SK-N-SH treated with all-trans-retinoic acid at 6 μM for 48 hours (cell line): ENCODE measurements at regions not wholly inside any gene's neighbourhood (a gene's known extent, or its start where the extent isn't known, plus 50 kb on each side); places are given as distances from the start of the nearest gene placed in this dataset.
"Not testable (repeated sequence)": the region's sequence is repeated elsewhere in the genome, so short reads cannot be mapped to it uniquely, and the experiment has no call there.

Experiments
- ATAC-seq: fragments of 200-7000 bp; cut with Tn5 transposase; 3 replicates; pipeline ENCODE4 v1.9.1; 2020; ENCODE audit warnings: mild to moderate bottlenecking, moderate library complexity
- ARNTL ChIP-seq: fragments of 450-650 bp; formaldehyde crosslinking; IDR thresholded peaks from 2 replicates; pipeline ENCODE4 v1.5.0; 2020; ENCODE audit warnings: low read depth, mild to moderate bottlenecking, moderate library complexity, borderline replicate concordance
- BACH2 ChIP-seq: fragments of 250-450 bp; sonication (Bioruptor Pico); IDR thresholded peaks from 2 replicates; pipeline ENCODE4 v1.9.0; 2021; ENCODE audit warnings: mild to moderate bottlenecking, borderline replicate concordance
- CSDC2 ChIP-seq: fragments of 250-450 bp; sonication (Bioruptor Pico); IDR thresholded peaks from 2 replicates; pipeline ENCODE4 v1.5.0; 2020; ENCODE audit warnings: mild to moderate bottlenecking, moderate library complexity
- ESRRG ChIP-seq: fragments of 250-450 bp; sonication (Bioruptor Pico); IDR thresholded peaks from 2 replicates; pipeline ENCODE4 v1.6.1; 2021; ENCODE audit warnings: mild to moderate bottlenecking
- GLIS3 ChIP-seq: fragments of 250-450 bp; sonication (Bioruptor Pico); IDR thresholded peaks from 2 replicates; pipeline ENCODE4 v1.5.0; 2020; ENCODE audit warnings: mild to moderate bottlenecking, moderate library complexity
- OSR1 ChIP-seq: fragments of 250-450 bp; sonication (Bioruptor Pico); IDR thresholded peaks from 2 replicates; pipeline ENCODE4 v1.8.0; 2022; ENCODE audit warnings: moderate library complexity, mild to moderate bottlenecking, inconsistent platforms
- PPARA ChIP-seq: fragments of 250-450 bp; sonication (Bioruptor Pico); IDR thresholded peaks from 2 replicates; pipeline ENCODE4 v1.5.0; 2020; ENCODE audit warnings: mild to moderate bottlenecking, borderline replicate concordance
- RARB ChIP-seq: fragments of 250-450 bp; sonication (Bioruptor Pico); IDR thresholded peaks from 2 replicates; pipeline ENCODE4 v1.8.0; 2021; ENCODE audit warnings: mild to moderate bottlenecking, moderate library complexity
- TCF4 ChIP-seq: fragments of 250-450 bp; sonication (Bioruptor Pico); IDR thresholded peaks from 2 replicates; pipeline ENCODE4 v1.8.0; 2021; ENCODE audit warnings: mild to moderate bottlenecking, moderate library complexity, borderline replicate concordance
- TOX ChIP-seq: fragments of 250-450 bp; sonication (Bioruptor Pico); IDR thresholded peaks from 2 replicates; pipeline ENCODE4 v1.8.0; 2021; ENCODE audit warnings: mild to moderate bottlenecking, moderate library complexity, borderline replicate concordance
- ZFP3 ChIP-seq: fragments of 250-450 bp; sonication (Bioruptor Pico); IDR thresholded peaks from 2 replicates; pipeline ENCODE4 v1.5.0; 2020; ENCODE audit warnings: mild to moderate bottlenecking, moderate library complexity
- ZFP30 ChIP-seq: fragments of 450-650 bp; formaldehyde crosslinking; IDR thresholded peaks from 2 replicates; pipeline ENCODE4 v1.5.0; 2022; ENCODE audit warnings: mild to moderate bottlenecking, moderate library complexity
- ZNF565 ChIP-seq: fragments of 450-650 bp; formaldehyde crosslinking; conservative IDR thresholded peaks from 2 replicates; pipeline ENCODE4 v1.5.0; 2020; ENCODE audit warnings: low read depth, mild to moderate bottlenecking, moderate library complexity
- ZNF70 ChIP-seq: fragments of 450-650 bp; formaldehyde crosslinking; IDR thresholded peaks from 2 replicates; pipeline ENCODE4 v1.5.0; 2020; ENCODE audit warnings: mild to moderate bottlenecking, moderate library complexity
- TF ChIP-seq, protein P1 (sequence below): fragments of 250-450 bp; sonication (Bioruptor Pico); IDR thresholded peaks from 2 replicates; pipeline ENCODE4 v1.5.0; 2020; ENCODE audit warnings: mild to moderate bottlenecking, moderate library complexity
- TF ChIP-seq, protein P2 (sequence below): fragments of 250-450 bp; sonication (Bioruptor Pico); IDR thresholded peaks from 2 replicates; pipeline ENCODE4 v1.5.1; 2020; ENCODE audit warnings: low read depth, mild to moderate bottlenecking, moderate library complexity
- TF ChIP-seq, protein P3 (sequence below): fragments of 250-450 bp; sonication (Bioruptor Pico); IDR thresholded peaks from 2 replicates; pipeline ENCODE4 v1.8.0; 2021; ENCODE audit warnings: low read depth, mild to moderate bottlenecking, moderate library complexity, borderline replicate concordance
- TF ChIP-seq, protein P4 (sequence below): fragments of 250-450 bp; sonication (Bioruptor Pico); IDR thresholded peaks from 2 replicates; pipeline ENCODE4 v1.8.0; 2020; ENCODE audit warnings: mild to moderate bottlenecking, moderate library complexity, borderline replicate concordance

DNA sequence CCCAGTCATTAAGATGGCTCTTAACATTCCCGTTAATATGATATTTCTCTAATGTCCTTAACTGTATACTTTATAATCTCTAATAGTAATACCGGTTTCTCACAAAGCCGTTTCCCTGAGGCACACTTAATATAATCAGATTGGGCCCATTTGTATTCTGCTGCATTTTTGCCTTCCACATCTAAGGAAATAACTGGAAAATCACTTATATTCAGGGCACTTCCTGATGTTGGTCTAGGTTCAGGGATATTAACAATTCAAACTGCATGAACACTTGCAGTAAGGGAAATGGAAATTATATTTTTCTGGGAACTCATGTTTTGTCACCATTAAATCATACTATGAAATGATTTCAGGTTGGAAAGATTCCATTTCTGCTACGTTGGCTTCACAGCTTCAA lies 119.8 kb downstream of the TPR start:
- no peak for ATAC-seq
- TF ChIP-seq RARB (CRISPR knock-in tag) (no peak), ZFP30 (CRISPR knock-in tag) (no peak), ZNF70 (no peak), CSDC2 (CRISPR knock-in tag) (no peak), PPARA (CRISPR knock-in tag) (no peak), GLIS3 (CRISPR knock-in tag) (no peak), ZFP3 (CRISPR knock-in tag) (no peak), TCF4 (CRISPR knock-in tag) (no peak), ZNF565 (CRISPR knock-in tag) (no peak), TOX (CRISPR knock-in tag) (no peak), BACH2 (CRISPR knock-in tag) (no peak), OSR1 (CRISPR knock-in tag) (no peak), ESRRG (CRISPR knock-in tag) (no peak)
- TF ChIP-seq, protein P1, sequence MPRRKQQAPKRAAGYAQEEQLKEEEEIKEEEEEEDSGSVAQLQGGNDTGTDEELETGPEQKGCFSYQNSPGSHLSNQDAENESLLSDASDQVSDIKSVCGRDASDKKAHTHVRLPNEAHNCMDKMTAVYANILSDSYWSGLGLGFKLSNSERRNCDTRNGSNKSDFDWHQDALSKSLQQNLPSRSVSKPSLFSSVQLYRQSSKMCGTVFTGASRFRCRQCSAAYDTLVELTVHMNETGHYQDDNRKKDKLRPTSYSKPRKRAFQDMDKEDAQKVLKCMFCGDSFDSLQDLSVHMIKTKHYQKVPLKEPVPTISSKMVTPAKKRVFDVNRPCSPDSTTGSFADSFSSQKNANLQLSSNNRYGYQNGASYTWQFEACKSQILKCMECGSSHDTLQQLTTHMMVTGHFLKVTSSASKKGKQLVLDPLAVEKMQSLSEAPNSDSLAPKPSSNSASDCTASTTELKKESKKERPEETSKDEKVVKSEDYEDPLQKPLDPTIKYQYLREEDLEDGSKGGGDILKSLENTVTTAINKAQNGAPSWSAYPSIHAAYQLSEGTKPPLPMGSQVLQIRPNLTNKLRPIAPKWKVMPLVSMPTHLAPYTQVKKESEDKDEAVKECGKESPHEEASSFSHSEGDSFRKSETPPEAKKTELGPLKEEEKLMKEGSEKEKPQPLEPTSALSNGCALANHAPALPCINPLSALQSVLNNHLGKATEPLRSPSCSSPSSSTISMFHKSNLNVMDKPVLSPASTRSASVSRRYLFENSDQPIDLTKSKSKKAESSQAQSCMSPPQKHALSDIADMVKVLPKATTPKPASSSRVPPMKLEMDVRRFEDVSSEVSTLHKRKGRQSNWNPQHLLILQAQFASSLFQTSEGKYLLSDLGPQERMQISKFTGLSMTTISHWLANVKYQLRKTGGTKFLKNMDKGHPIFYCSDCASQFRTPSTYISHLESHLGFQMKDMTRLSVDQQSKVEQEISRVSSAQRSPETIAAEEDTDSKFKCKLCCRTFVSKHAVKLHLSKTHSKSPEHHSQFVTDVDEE (CRISPR knock-in tag), result no peak
- TF ChIP-seq, protein P2, sequence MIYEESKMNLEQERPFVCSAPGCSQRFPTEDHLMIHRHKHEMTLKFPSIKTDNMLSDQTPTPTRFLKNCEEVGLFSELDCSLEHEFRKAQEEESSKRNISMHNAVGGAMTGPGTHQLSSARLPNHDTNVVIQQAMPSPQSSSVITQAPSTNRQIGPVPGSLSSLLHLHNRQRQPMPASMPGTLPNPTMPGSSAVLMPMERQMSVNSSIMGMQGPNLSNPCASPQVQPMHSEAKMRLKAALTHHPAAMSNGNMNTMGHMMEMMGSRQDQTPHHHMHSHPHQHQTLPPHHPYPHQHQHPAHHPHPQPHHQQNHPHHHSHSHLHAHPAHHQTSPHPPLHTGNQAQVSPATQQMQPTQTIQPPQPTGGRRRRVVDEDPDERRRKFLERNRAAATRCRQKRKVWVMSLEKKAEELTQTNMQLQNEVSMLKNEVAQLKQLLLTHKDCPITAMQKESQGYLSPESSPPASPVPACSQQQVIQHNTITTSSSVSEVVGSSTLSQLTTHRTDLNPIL (CRISPR knock-in tag), result no peak
- TF ChIP-seq, protein P3, sequence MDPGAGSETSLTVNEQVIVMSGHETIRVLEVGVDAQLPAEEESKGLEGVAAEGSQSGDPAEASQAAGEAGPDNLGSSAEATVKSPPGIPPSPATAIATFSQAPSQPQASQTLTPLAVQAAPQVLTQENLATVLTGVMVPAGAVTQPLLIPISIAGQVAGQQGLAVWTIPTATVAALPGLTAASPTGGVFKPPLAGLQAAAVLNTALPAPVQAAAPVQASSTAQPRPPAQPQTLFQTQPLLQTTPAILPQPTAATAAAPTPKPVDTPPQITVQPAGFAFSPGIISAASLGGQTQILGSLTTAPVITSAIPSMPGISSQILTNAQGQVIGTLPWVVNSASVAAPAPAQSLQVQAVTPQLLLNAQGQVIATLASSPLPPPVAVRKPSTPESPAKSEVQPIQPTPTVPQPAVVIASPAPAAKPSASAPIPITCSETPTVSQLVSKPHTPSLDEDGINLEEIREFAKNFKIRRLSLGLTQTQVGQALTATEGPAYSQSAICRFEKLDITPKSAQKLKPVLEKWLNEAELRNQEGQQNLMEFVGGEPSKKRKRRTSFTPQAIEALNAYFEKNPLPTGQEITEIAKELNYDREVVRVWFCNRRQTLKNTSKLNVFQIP, result no peak

DNA sequence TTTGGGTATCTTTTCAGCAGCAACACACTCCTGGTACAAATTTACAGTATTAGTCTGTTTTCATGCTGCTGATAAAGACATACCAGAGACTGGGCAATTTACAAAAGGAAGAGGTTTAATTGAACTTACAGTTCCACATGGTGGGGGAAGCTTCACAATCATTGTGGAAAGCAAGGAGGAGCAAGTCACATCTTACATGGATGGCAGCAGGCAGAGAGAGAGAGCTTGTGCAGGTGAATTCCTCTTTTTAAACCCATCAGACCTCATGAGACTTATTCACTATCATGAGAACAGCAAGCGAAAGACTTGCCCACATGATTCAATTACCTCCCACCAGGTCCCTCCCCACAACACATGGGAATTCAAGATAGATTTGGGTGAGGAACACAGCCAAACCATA lies 124.5 kb downstream of the TPR start:
- no peak for ATAC-seq
- TF ChIP-seq CSDC2 (CRISPR knock-in tag) (no peak), GLIS3 (CRISPR knock-in tag) (no peak), PPARA (CRISPR knock-in tag) (no peak)
- TF ChIP-seq, protein P4, sequence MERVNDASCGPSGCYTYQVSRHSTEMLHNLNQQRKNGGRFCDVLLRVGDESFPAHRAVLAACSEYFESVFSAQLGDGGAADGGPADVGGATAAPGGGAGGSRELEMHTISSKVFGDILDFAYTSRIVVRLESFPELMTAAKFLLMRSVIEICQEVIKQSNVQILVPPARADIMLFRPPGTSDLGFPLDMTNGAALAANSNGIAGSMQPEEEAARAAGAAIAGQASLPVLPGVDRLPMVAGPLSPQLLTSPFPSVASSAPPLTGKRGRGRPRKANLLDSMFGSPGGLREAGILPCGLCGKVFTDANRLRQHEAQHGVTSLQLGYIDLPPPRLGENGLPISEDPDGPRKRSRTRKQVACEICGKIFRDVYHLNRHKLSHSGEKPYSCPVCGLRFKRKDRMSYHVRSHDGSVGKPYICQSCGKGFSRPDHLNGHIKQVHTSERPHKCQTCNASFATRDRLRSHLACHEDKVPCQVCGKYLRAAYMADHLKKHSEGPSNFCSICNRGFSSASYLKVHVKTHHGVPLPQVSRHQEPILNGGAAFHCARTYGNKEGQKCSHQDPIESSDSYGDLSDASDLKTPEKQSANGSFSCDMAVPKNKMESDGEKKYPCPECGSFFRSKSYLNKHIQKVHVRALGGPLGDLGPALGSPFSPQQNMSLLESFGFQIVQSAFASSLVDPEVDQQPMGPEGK (CRISPR knock-in tag), result no peak
- TF ChIP-seq, all 23 proteins: peak for 0

DNA sequence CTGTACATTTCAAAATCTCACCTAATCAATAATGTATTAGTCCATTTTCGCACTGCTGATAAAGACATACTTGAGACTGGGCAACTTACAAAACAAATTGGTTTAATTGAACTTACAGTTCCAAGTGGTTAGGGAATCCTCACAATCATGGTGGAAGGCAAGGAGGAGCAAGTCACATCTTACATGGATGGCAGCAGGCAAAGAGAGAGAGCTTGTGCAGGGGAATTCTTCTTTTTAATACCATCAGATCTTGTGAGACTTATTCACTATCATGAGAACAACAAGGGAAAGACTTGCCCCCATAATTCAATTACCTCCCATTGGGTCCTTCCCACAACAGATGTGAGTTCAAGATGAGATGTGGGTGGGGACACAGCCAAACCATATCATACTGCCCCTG lies 126.4 kb downstream of the TPR start:
- not testable (repeated sequence) for ATAC-seq

DNA sequence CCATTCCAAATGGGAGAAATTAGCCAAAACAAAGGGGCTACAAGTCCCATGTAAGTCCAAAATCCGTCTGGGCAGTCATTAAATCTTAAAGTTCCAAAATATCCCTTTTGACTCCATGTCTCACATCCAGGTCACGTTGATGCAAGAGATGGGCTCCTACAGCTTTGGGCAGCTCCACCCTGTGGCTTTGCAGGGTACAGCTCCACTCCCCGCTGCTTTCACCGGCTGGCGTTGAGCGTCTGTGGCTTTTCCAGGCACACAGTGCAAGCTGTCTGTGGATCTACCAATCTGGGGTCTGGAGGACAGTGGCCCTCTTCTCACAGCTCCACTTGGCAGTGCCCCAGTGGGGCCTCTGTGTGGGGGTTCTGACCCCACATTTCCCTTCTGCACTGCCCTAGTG lies 130.2 kb downstream of the TPR start:
- TF ChIP-seq ZFP3 (CRISPR knock-in tag) (no peak), BACH2 (CRISPR knock-in tag) (no peak), ARNTL (no peak), RARB (CRISPR knock-in tag) (no peak)
- TF ChIP-seq, protein P4 (CRISPR knock-in tag), result no peak
- TF ChIP-seq, protein P1 (CRISPR knock-in tag), result no peak
- TF ChIP-seq, all 23 proteins: peak for 0
- ATAC-seq, result peak; percentile 89
